ENCODE measurements at regions not wholly inside any gene's neighbourhood (a gene's known extent, or its start where the extent isn't known, plus 50 kb on each side); places are given as distances from the start of the nearest gene placed in this dataset.

DNA sequence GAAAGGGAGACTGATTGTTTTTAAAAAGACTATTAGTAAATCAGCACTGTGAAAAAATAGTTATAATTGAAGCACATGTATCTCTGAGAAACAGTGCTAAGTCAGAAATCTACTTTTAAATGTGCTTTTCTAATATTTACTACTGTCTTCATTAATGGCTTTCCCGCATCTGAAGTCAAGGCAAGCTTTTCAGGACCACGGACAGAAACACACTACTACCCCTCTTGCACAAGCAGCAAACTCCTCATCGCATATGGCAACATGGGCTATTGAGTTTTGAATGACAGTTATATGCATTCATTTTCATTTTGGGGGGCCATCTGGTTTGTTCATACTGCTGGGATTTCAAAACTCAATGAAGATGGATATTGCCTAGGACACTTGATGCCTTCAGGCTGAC lies 433.4 kb upstream of the CAMK1G start:
- H3K9me3 Mint-ChIP-seq (ENCODE audit: unreplicated experiment) = no peaks in the 10 kb centered on the region
- H3K27me3 Mint-ChIP-seq (ENCODE audit: insufficient read depth, unreplicated experiment) = no peaks in the 10 kb centered on the region
- ChIA-PET CTCF (no interaction called here), POLR2A (no interaction called here)
- Histone ChIP-seq H3K27me3 (replicated peaks; ENCODE audit: control insufficient read depth, insufficient read depth, low read length) (no peaks in the 10 kb centered on the region), H3K4me1 (peaks cover 5% of the 10 kb centered on the region), H3K9me3 (no peaks in the 10 kb centered on the region), H3K4me3 (ENCODE audit: low read depth, low read length) (no peak overlapping the region), H3K36me3 (ENCODE audit: control insufficient read depth, insufficient read depth, low read length) (no peaks in the 10 kb centered on the region)
- H3K27ac Mint-ChIP-seq (ENCODE audit: unreplicated experiment) = no peak overlapping the region
- H3K36me3 Mint-ChIP-seq (ENCODE audit: insufficient read depth, unreplicated experiment) = no peaks in the 10 kb centered on the region
- TF ChIP-seq, protein P1, sequence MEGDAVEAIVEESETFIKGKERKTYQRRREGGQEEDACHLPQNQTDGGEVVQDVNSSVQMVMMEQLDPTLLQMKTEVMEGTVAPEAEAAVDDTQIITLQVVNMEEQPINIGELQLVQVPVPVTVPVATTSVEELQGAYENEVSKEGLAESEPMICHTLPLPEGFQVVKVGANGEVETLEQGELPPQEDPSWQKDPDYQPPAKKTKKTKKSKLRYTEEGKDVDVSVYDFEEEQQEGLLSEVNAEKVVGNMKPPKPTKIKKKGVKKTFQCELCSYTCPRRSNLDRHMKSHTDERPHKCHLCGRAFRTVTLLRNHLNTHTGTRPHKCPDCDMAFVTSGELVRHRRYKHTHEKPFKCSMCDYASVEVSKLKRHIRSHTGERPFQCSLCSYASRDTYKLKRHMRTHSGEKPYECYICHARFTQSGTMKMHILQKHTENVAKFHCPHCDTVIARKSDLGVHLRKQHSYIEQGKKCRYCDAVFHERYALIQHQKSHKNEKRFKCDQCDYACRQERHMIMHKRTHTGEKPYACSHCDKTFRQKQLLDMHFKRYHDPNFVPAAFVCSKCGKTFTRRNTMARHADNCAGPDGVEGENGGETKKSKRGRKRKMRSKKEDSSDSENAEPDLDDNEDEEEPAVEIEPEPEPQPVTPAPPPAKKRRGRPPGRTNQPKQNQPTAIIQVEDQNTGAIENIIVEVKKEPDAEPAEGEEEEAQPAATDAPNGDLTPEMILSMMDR (IDR thresholded peaks at IDR 0.05; ENCODE audit: insufficient read depth in 1 of 2, low read depth in 1 of 2, low read length in 1 of 2, severe bottlenecking in 1 of 2, unreplicated experiment in 1 of 2) = no peak
- intact Hi-C loops (cut with micrococcal nuclease; ENCODE audit: unreplicated experiment) = no loop called here
- H3K4me1 Mint-ChIP-seq (ENCODE audit: low read depth, unreplicated experiment) = peaks cover 4% of the 10 kb centered on the region
- no TSS peak for BruUV-seq (replicated peaks)
- no peak overlapping the region for H3K4me3 Mint-ChIP-seq (ENCODE audit: unreplicated experiment)
- DNase-seq = peak in 1 of 2 experiments; percentile 61

DNA sequence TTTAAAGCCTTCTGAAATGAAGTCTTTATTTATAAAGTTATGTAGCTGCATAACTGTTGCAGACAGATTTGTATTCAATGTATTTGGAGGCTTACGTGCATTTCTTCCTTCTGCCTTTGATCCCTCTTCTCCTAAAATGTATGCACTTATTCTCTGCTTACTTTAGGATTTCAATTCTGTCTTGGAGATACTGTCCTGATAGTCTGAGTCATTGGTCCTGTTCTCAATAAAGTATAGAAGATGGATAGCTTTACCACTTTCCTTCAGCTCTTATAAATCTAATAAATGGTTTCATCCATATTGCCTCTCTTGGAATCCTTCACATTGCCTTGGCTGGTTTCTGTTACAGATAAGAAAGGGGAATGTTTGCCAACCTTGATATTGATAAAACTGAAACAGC lies 430.1 kb upstream of the CAMK1G start:
- no peaks in the 10 kb centered on the region for H3K36me3 Mint-ChIP-seq (ENCODE audit: insufficient read depth, unreplicated experiment)
- CTCF ChIA-PET = no interaction called here
- no TSS peak for BruUV-seq (replicated peaks)

DNA sequence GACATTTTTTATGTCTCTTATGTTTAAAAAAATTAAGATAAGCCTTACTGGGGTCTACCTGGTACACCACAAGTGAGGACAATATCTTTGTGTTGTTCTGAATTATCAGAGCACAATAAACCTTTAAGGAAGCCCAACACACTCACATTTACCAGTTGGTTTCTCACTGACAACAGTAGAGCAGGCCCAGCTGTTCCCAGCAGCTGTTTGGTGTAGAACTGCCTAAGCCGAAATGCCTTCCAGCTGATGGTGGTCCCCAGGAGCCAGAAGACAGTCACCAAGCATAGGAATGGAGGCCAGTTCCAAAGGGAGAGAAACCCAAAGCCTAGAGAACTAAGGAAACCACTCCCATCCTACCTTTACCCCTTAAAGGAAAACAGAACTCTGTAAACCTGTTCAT lies 428.6 kb upstream of the CAMK1G start:
- BruUV-seq (replicated peaks) = no TSS peak
- Histone ChIP-seq H3K27me3 (replicated peaks; ENCODE audit: control insufficient read depth, insufficient read depth, low read length) (no peaks in the 10 kb centered on the region), H3K4me3 (ENCODE audit: low read depth, low read length) (no peak overlapping the region), H3K9me3 (no peaks in the 10 kb centered on the region), H3K36me3 (ENCODE audit: control insufficient read depth, insufficient read depth, low read length) (no peaks in the 10 kb centered on the region), H3K4me1 (peaks cover 26% of the 10 kb centered on the region)
- intact Hi-C loops (cut with micrococcal nuclease; ENCODE audit: unreplicated experiment) = loop anchor here (1.0 kb wide), 1 partner anchor 59 kb away; no protein-coding TSS in a partner anchor
- H3K36me3 Mint-ChIP-seq (ENCODE audit: insufficient read depth, unreplicated experiment) = no peaks in the 10 kb centered on the region
- H3K27ac Mint-ChIP-seq (ENCODE audit: unreplicated experiment) = no peak overlapping the region
- ChIA-PET CTCF (no interaction called here), POLR2A (no interaction called here)
- DNase-seq = no peak
- TF ChIP-seq, protein P1 (IDR thresholded peaks at IDR 0.05; ENCODE audit: insufficient read depth in 1 of 2, low read depth in 1 of 2, low read length in 1 of 2, severe bottlenecking in 1 of 2, unreplicated experiment in 1 of 2) = no peak
- no peaks in the 10 kb centered on the region for H3K9me3 Mint-ChIP-seq (ENCODE audit: unreplicated experiment)
- H3K27me3 Mint-ChIP-seq (ENCODE audit: insufficient read depth, unreplicated experiment) = no peaks in the 10 kb centered on the region
- peaks cover 14% of the 10 kb centered on the region for H3K4me1 Mint-ChIP-seq (ENCODE audit: low read depth, unreplicated experiment)
- peak overlapping the region; percentile 0 for H3K4me3 Mint-ChIP-seq (ENCODE audit: unreplicated experiment)

More for the DNA sequence above, 430.1 kb upstream of the CAMK1G start:
- H3K27me3 Mint-ChIP-seq (ENCODE audit: insufficient read depth, unreplicated experiment) = no peaks in the 10 kb centered on the region
- H3K4me1 ChIP-seq = peaks cover 19% of the 10 kb centered on the region
- no peaks in the 10 kb centered on the region for H3K9me3 ChIP-seq
- intact Hi-C loops (cut with micrococcal nuclease; ENCODE audit: unreplicated experiment) = no loop called here
- H3K36me3 ChIP-seq (ENCODE audit: control insufficient read depth, insufficient read depth, low read length) = no peaks in the 10 kb centered on the region
- H3K27me3 ChIP-seq (replicated peaks; ENCODE audit: control insufficient read depth, insufficient read depth, low read length) = no peaks in the 10 kb centered on the region
- no peaks in the 10 kb centered on the region for H3K9me3 Mint-ChIP-seq (ENCODE audit: unreplicated experiment)
- peaks cover 11% of the 10 kb centered on the region for H3K4me1 Mint-ChIP-seq (ENCODE audit: low read depth, unreplicated experiment)
- DNase-seq = no peak
- no peak overlapping the region for H3K27ac Mint-ChIP-seq (ENCODE audit: unreplicated experiment)
- H3K4me3 ChIP-seq (ENCODE audit: low read depth, low read length) = no peak overlapping the region
- POLR2A ChIA-PET = no interaction called here
- no peak overlapping the region for H3K4me3 Mint-ChIP-seq (ENCODE audit: unreplicated experiment)
- TF ChIP-seq, protein P1 (IDR thresholded peaks at IDR 0.05; ENCODE audit: insufficient read depth in 1 of 2, low read depth in 1 of 2, low read length in 1 of 2, severe bottlenecking in 1 of 2, unreplicated experiment in 1 of 2) = no peak

All from Caco-2 (cell line).